ENCODE measurements at regions not wholly inside any gene's neighbourhood (a gene's known extent, or its start where the extent isn't known, plus 50 kb on each side); places are given as distances from the start of the nearest gene placed in this dataset.

- H3K4me3 ChIP-seq, result no peak overlapping the region
- TF ChIP-seq EZH2phosphoT487 (IDR thresholded peaks at IDR 0.05; ENCODE audit: insufficient read depth, low read depth) (no peak), EZH2 (IDR thresholded peaks at IDR 0.05; ENCODE audit: insufficient read depth, poor library complexity, severe bottlenecking) (no peak)
- no peak overlapping the region for H3K9ac ChIP-seq
- H3K9me2 ChIP-seq (ENCODE audit: insufficient read depth), result no peaks in the 10 kb centered on the region
- H3F3A ChIP-seq (ENCODE audit: insufficient read depth), result no peaks in the 10 kb centered on the region
- H3K27ac ChIP-seq, result no peak overlapping the region
- no peaks in the 10 kb centered on the region for H3K4me1 ChIP-seq (ENCODE audit: insufficient read depth)
- no peaks in the 10 kb centered on the region for H3K79me2 ChIP-seq (ENCODE audit: insufficient read depth)
- no peaks in the 10 kb centered on the region for H3K9me3 ChIP-seq (ENCODE audit: low read depth)
- 20 to 47% methylated on average over 2 of the region's 2 CpGs for WGBS, 2 experiments (ENCODE audit: low coverage in 1 of 2, low lambda C conversion rate in 2 of 2, missing lambda C conversion rate in 2 of 2)
- no peaks in the 10 kb centered on the region for H4K20me1 ChIP-seq (ENCODE audit: insufficient read depth)
- H3K27me3 ChIP-seq (replicated peaks; ENCODE audit: insufficient read depth), result no peaks in the 10 kb centered on the region
- peak; percentile 8 for DNase-seq
- H2AFZ ChIP-seq, result no peak overlapping the region
- H3K4me2 ChIP-seq (ENCODE audit: unreplicated experiment), result no peak overlapping the region
- no peaks in the 10 kb centered on the region for H3K36me3 ChIP-seq (ENCODE audit: low read depth)
- in situ Hi-C loops (cut with MboI), result no loop called here
These were observed 179.5 kb upstream of the NSMCE3 start for GRCh38 chr15:29449136-29449535.

DNA sequence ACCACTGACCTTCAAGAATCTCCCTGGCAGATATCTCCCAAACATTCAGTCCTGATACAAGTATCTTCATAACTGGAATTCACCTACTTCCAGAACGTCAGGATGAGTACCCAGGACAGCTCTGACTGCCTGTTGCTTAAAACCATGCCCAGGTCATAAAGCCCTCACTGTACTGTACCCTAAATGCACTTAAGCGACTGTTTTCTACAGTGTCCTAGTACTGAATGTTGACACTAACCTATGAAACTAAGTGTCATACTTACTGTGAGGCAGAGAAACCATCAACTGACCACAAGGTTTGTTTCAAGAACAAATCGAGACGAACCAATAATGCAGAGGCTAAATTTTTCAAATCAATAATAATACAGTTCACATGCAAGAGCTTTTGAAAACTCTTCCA is 178.7 kb upstream of the NSMCE3 start:
- no peak for TF ChIP-seq EZH2phosphoT487 (IDR thresholded peaks at IDR 0.05; ENCODE audit: insufficient read depth, low read depth)
- TF ChIP-seq EZH2 (IDR thresholded peaks at IDR 0.05; ENCODE audit: insufficient read depth, poor library complexity, severe bottlenecking), result no peak
- no peak overlapping the region for H2AFZ ChIP-seq
- H3K4me1 ChIP-seq (ENCODE audit: insufficient read depth), result no peaks in the 10 kb centered on the region
- H3K79me2 ChIP-seq (ENCODE audit: insufficient read depth), result no peaks in the 10 kb centered on the region
- H4K20me1 ChIP-seq (ENCODE audit: insufficient read depth), result no peaks in the 10 kb centered on the region
- H3K9ac ChIP-seq, result no peak overlapping the region
- no peaks in the 10 kb centered on the region for H3K9me2 ChIP-seq (ENCODE audit: insufficient read depth)
- H3K4me3 ChIP-seq, result no peak overlapping the region
- no peak overlapping the region for H3K4me2 ChIP-seq (ENCODE audit: unreplicated experiment)
- no peaks in the 10 kb centered on the region for H3K36me3 ChIP-seq (ENCODE audit: low read depth)
- H3K9me3 ChIP-seq (ENCODE audit: low read depth), result no peaks in the 10 kb centered on the region
- no peaks in the 10 kb centered on the region for H3K27me3 ChIP-seq (replicated peaks; ENCODE audit: insufficient read depth)
- H3F3A ChIP-seq (ENCODE audit: insufficient read depth), result no peaks in the 10 kb centered on the region
- in situ Hi-C loops (cut with MboI), result no loop called here
- no peak overlapping the region for H3K27ac ChIP-seq
- 19% methylated on average over 4 of the region's 4 CpGs for WGBS, 2 experiments (ENCODE audit: low coverage in 1 of 2, low lambda C conversion rate in 2 of 2, missing lambda C conversion rate in 2 of 2)
- no peak for DNase-seq

- TF ChIP-seq EZH2phosphoT487 (IDR thresholded peaks at IDR 0.05; ENCODE audit: insufficient read depth, low read depth) (no peak), EZH2 (IDR thresholded peaks at IDR 0.05; ENCODE audit: insufficient read depth, poor library complexity, severe bottlenecking) (no peak)
- 13 to 24% methylated on average over 3 of the region's 3 CpGs for WGBS, 2 experiments (ENCODE audit: low coverage in 1 of 2, low lambda C conversion rate in 2 of 2, missing lambda C conversion rate in 2 of 2)
These were observed 176.9 kb upstream of the NSMCE3 start for GRCh38 chr15:29446480-29446879.

GRCh38 chr15:29442532-29442931 is 172.9 kb upstream of the NSMCE3 start:
- Histone ChIP-seq H3K36me3 (ENCODE audit: low read depth) (no peaks in the 10 kb centered on the region), H3K9me3 (ENCODE audit: low read depth) (no peaks in the 10 kb centered on the region), H3K4me3 (no peak overlapping the region), H3K9me2 (ENCODE audit: insufficient read depth) (no peaks in the 10 kb centered on the region), H3K79me2 (ENCODE audit: insufficient read depth) (no peaks in the 10 kb centered on the region), H3K4me2 (ENCODE audit: unreplicated experiment) (no peak overlapping the region), H2AFZ (no peak overlapping the region), H3K4me1 (ENCODE audit: insufficient read depth) (no peaks in the 10 kb centered on the region), H3K27me3 (replicated peaks; ENCODE audit: insufficient read depth) (no peaks in the 10 kb centered on the region), H3K9ac (no peak overlapping the region), H3F3A (ENCODE audit: insufficient read depth) (no peaks in the 10 kb centered on the region), H4K20me1 (ENCODE audit: insufficient read depth) (no peaks in the 10 kb centered on the region), H3K27ac (no peak overlapping the region)
- in situ Hi-C loops (cut with MboI), result no loop called here
- WGBS, 2 experiments (ENCODE audit: low coverage in 1 of 2, low lambda C conversion rate in 2 of 2, missing lambda C conversion rate in 2 of 2), result 14 to 20% methylated on average over 5 of the region's 5 CpGs
- TF ChIP-seq EZH2phosphoT487 (IDR thresholded peaks at IDR 0.05; ENCODE audit: insufficient read depth, low read depth), result no peak
- DNase-seq, result no peak

More at GRCh38 chr15:29446480-29446879, 176.9 kb upstream of the NSMCE3 start:
- Histone ChIP-seq H3K9ac (no peak overlapping the region), H3K27ac (no peak overlapping the region), H3K4me2 (ENCODE audit: unreplicated experiment) (no peak overlapping the region), H3K9me2 (ENCODE audit: insufficient read depth) (no peaks in the 10 kb centered on the region), H3K4me3 (no peak overlapping the region), H3K4me1 (ENCODE audit: insufficient read depth) (no peaks in the 10 kb centered on the region), H4K20me1 (ENCODE audit: insufficient read depth) (no peaks in the 10 kb centered on the region), H3K36me3 (ENCODE audit: low read depth) (no peaks in the 10 kb centered on the region), H2AFZ (no peak overlapping the region), H3K9me3 (ENCODE audit: low read depth) (no peaks in the 10 kb centered on the region), H3K79me2 (ENCODE audit: insufficient read depth) (no peaks in the 10 kb centered on the region), H3F3A (ENCODE audit: insufficient read depth) (no peaks in the 10 kb centered on the region), H3K27me3 (replicated peaks; ENCODE audit: insufficient read depth) (no peaks in the 10 kb centered on the region)
- DNase-seq, result no peak
- in situ Hi-C loops (cut with MboI), result no loop called here

- Histone ChIP-seq H2AFZ (no peak overlapping the region), H3K9ac (no peak overlapping the region), H3K4me2 (ENCODE audit: unreplicated experiment) (no peak overlapping the region), H3K4me1 (ENCODE audit: insufficient read depth) (no peaks in the 10 kb centered on the region), H4K20me1 (ENCODE audit: insufficient read depth) (no peaks in the 10 kb centered on the region), H3K9me2 (ENCODE audit: insufficient read depth) (no peaks in the 10 kb centered on the region), H3K36me3 (ENCODE audit: low read depth) (no peaks in the 10 kb centered on the region), H3F3A (ENCODE audit: insufficient read depth) (no peaks in the 10 kb centered on the region), H3K9me3 (ENCODE audit: low read depth) (no peaks in the 10 kb centered on the region), H3K79me2 (ENCODE audit: insufficient read depth) (no peaks in the 10 kb centered on the region), H3K4me3 (no peak overlapping the region), H3K27me3 (replicated peaks; ENCODE audit: insufficient read depth) (no peaks in the 10 kb centered on the region), H3K27ac (no peak overlapping the region)
- in situ Hi-C loops (cut with MboI), result no loop called here
- WGBS, 2 experiments (ENCODE audit: low coverage in 1 of 2, low lambda C conversion rate in 2 of 2, missing lambda C conversion rate in 2 of 2), result 22 to 25% methylated on average over 7 of the region's 7 CpGs
- no peak for DNase-seq
- TF ChIP-seq EZH2 (IDR thresholded peaks at IDR 0.05; ENCODE audit: insufficient read depth, poor library complexity, severe bottlenecking), result no peak
- no peak for TF ChIP-seq EZH2phosphoT487 (IDR thresholded peaks at IDR 0.05; ENCODE audit: insufficient read depth, low read depth)
These were observed 170.9 kb upstream of the NSMCE3 start for GRCh38 chr15:29440541-29440940.
